Lower lobe of right lung (tissue), 2 donors: ENCODE measurements at regions not wholly inside any gene's neighbourhood (a gene's known extent, or its start where the extent isn't known, plus 50 kb on each side); places are given as distances from the start of the nearest gene placed in this dataset.
"Not testable (repeated sequence)": the region's sequence is repeated elsewhere in the genome, so short reads cannot be mapped to it uniquely, and the experiment has no call there.

Experiments used
- ATAC-seq, 2 donors: fragments of 200-7000 bp; cut with Tn5 transposase; one replicate each; pipeline ENCODE4 v1.9.1; 2020 to 2022; ENCODE audit warnings: mild to moderate bottlenecking in 2 of 2, moderate library complexity in 2 of 2
- DNase-seq: peaks from one replicate; pipeline ENCODE4 v3.0.0-alpha.2; 2020
- H3K27ac ChIP-seq: fragments of 200-600 bp; one replicate; pipeline ENCODE4 v1.8.0; 2022
- H3K27me3 ChIP-seq: fragments of 200-600 bp; one replicate; pipeline ENCODE4 v1.8.0; 2022; ENCODE audit warnings: low read depth
- H3K36me3 ChIP-seq: fragments of 200-600 bp; one replicate; pipeline ENCODE4 v1.8.0; 2022; ENCODE audit warnings: mild to moderate bottlenecking
- H3K4me1 ChIP-seq: fragments of 200-600 bp; one replicate; pipeline ENCODE4 v1.8.0; 2022
- H3K4me3 ChIP-seq: fragments of 200-600 bp; one replicate; pipeline ENCODE4 v1.8.0; 2022; ENCODE audit warnings: mild to moderate bottlenecking
- H3K9me3 ChIP-seq: fragments of 200-600 bp; one replicate; pipeline ENCODE4 v1.8.0; 2022
- CTCF ChIP-seq: fragments of 200-600 bp; IDR thresholded peaks from one replicate; pipeline ENCODE4 v1.8.0; 2022; ENCODE audit warnings: antibody characterized with exemption, mild to moderate bottlenecking
- intact Hi-C: fragments of 100-400 bp; cut with DNase I; formaldehyde crosslinking; loops from one replicate; pipeline ENCODE4 v1.11.0; 2022
- donor health status: DM: no; HTN: yes; CAD: no; lungs with severe emphysema.

GRCh38 chr10:109650228-109650627 lies 273.1 kb downstream of the XPNPEP1 start:
- DNase-seq, result no peak
- H3K4me3 ChIP-seq, result no peak overlapping the region
- no peak for TF ChIP-seq CTCF
- ATAC-seq, result no peak
- no peaks in the 10 kb centered on the region for H3K27me3 ChIP-seq
- no peaks in the 10 kb centered on the region for H3K9me3 ChIP-seq
- intact Hi-C loops, result no loop called here
- no peak overlapping the region for H3K27ac ChIP-seq
- H3K4me1 ChIP-seq, result no peaks in the 10 kb centered on the region
- H3K36me3 ChIP-seq, result no peaks in the 10 kb centered on the region

GRCh38 chr10:109647627-109648026 lies 275.7 kb downstream of the XPNPEP1 start:
- Histone ChIP-seq H3K9me3 (no peaks in the 10 kb centered on the region), H3K4me1 (no peaks in the 10 kb centered on the region), H3K27me3 (no peaks in the 10 kb centered on the region), H3K36me3 (no peaks in the 10 kb centered on the region), H3K27ac (no peak overlapping the region), H3K4me3 (no peak overlapping the region)
- no peak for ATAC-seq
- intact Hi-C loops, result no loop called here
- DNase-seq, result no peak
- no peak for TF ChIP-seq CTCF

GRCh38 chr10:109633846-109634245 lies 289.5 kb downstream of the XPNPEP1 start:
- no peak for TF ChIP-seq CTCF
- Histone ChIP-seq H3K36me3 (no peaks in the 10 kb centered on the region), H3K4me3 (no peak overlapping the region), H3K4me1 (no peaks in the 10 kb centered on the region), H3K27me3 (no peaks in the 10 kb centered on the region), H3K9me3 (peaks cover 6% of the 10 kb centered on the region), H3K27ac (no peak overlapping the region)
- intact Hi-C loops, result no loop called here
- DNase-seq (no peak), ATAC-seq (no peak)

GRCh38 chr10:109633017-109633416 lies 290.3 kb downstream of the XPNPEP1 start:
- H3K27me3 ChIP-seq, intact Hi-C loops, H3K9me3 ChIP-seq, DNase-seq, H3K27ac ChIP-seq, H3K36me3 ChIP-seq, H3K4me1 ChIP-seq, ATAC-seq, H3K4me3 ChIP-seq: not testable (repeated sequence)

- ATAC-seq, result no peak
- H3K4me1 ChIP-seq, result no peaks in the 10 kb centered on the region
- intact Hi-C loops, result no loop called here
- no peak overlapping the region for H3K27ac ChIP-seq
- no peak overlapping the region for H3K4me3 ChIP-seq
- H3K36me3 ChIP-seq, result no peaks in the 10 kb centered on the region
- no peaks in the 10 kb centered on the region for H3K9me3 ChIP-seq
- TF ChIP-seq CTCF, result no peak
- no peaks in the 10 kb centered on the region for H3K27me3 ChIP-seq
- DNase-seq, result no peak
Measured at GRCh38 chr10:109624939-109625338, 298.4 kb downstream of the XPNPEP1 start.

- DNase-seq (no peak), ATAC-seq (no peak)
- intact Hi-C loops, result no loop called here
- Histone ChIP-seq H3K27ac (no peak overlapping the region), H3K4me3 (no peak overlapping the region), H3K27me3 (no peaks in the 10 kb centered on the region), H3K36me3 (no peaks in the 10 kb centered on the region), H3K4me1 (no peaks in the 10 kb centered on the region), H3K9me3 (no peaks in the 10 kb centered on the region)
- no peak for TF ChIP-seq CTCF
Measured at GRCh38 chr10:109622566-109622965, 300.7 kb downstream of the XPNPEP1 start.
